HG02623 (cell line): ENCODE measurements at regions not wholly inside any gene's neighbourhood (a gene's known extent, or its start where the extent isn't known, plus 50 kb on each side); places are given as distances from the start of the nearest gene placed in this dataset.
"Not testable (repeated sequence)": the region's sequence is repeated elsewhere in the genome, so short reads cannot be mapped to it uniquely, and the experiment has no call there.

Source experiments
- ATAC-seq: cut with Tn5 transposase; IDR thresholded peaks from one replicate; pipeline ENCODE4 v1.9.1; 2021; ENCODE audit warnings: moderate library complexity; ENCODE audit not compliant: unreplicated experiment

DNA sequence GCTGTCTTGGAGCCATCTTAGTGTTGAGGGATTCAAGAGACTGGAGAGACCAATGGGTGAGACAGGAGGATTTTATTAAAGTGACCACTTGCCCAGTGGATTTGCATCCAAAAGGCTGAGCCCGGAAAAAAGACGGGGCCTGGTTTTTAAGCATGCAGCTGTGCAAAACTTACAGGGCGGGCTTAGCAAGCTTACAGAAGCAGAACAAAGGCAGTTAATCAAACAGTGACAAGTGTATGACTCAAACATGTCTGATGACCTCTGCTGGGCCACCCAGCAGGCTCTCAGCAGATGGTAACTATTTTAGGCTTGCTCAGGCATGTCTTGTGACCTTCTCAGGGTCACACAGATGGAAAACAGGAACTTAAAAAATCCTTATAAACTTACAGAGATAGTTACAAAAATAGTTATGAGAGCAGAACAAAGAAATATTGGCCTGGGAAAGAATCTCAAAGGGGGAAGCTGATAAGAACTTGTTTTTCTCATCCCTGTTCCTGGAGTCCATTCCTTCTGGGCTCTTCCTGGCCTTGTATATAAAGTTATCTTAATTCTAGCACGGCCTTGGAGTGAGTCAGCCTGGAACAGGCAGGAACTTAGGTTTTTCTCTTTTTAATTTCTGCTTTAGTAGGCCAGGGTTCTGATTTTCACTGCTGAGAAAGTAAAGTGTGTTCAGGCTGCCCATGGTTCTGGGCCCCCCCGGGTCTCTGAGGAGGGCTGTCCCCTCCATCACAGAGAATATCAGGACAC is 141.3 kb downstream of the CCDC74A start:
- ATAC-seq = not testable (repeated sequence)

DNA sequence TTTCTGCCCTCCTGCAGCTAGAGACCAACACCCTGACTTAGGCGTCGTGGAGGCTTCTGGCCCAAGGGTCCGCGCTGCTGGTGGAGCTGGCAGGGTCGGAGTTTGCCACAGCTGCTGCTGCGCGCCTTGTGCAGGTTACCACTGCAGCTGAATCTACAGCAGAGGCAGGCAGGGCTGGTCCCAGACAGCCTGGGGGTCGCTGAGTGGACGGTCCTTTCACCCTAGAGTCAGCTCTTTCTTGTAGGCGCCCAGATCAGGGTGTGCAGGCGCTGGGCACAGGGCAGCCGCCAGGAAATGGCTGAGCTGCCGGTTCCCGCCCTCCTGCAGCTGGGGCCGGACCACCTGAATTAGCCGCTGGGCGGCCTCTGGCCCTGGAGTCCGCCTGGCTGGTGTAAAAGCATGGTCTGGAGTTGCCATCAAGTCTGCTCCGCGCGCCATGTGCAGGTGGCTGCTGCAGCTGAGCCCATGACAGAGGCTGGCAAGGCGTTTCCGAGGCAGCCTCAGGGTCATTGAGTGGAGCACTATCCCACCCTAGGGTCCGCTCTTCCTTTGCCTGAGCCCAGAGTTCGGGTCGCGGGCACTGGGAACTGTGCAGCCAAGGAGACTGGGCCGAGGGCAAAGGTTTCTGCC is 144.3 kb downstream of the CCDC74A start:
- ATAC-seq = not testable (repeated sequence)

DNA sequence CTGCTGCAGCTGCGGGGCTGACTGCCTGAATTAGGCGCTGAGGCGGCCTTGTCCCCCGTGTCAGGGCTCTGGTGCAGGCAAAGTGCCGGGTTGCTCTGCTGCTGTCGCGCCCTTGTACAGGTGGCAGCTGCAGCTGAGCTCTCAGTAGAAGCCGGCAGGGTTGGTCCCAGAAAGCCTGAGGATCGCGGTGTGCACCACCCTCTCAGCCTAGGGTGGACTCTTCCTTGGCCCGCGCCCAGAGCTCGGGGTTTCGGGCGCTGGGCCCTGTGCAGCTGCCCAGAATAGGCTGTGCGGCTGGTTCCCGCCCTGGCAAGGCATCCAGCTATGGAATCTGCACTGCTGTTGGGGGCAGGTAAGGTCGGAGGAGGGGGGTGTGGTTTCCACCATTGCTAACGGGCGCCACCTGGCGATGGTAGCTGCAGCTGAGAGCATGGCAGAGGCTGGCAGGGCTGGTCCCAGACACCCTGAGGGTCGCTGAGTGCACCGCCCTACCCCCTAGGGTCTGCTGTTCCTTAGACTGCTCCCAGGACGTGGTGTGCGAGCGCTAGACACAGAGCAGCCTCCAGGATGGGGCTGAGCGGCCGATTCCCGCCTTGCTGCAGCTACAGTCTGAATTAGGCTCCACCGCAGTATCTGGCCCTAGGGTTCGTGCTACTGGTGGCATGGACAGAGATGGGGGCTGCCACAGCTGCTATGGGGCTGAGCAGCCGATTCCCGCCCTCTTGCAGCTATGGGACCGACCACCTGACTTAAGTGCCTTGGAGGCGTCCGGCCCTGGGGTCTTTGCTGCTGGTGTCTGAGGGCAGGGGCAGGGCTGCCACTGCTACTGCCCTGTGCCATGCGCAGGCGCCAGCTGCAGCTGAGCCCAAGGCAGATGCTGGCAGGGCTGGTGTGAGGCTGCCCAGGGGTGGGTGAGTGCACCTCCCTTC is 145.0 kb downstream of the CCDC74A start:
- ATAC-seq = peak; percentile 81

DNA sequence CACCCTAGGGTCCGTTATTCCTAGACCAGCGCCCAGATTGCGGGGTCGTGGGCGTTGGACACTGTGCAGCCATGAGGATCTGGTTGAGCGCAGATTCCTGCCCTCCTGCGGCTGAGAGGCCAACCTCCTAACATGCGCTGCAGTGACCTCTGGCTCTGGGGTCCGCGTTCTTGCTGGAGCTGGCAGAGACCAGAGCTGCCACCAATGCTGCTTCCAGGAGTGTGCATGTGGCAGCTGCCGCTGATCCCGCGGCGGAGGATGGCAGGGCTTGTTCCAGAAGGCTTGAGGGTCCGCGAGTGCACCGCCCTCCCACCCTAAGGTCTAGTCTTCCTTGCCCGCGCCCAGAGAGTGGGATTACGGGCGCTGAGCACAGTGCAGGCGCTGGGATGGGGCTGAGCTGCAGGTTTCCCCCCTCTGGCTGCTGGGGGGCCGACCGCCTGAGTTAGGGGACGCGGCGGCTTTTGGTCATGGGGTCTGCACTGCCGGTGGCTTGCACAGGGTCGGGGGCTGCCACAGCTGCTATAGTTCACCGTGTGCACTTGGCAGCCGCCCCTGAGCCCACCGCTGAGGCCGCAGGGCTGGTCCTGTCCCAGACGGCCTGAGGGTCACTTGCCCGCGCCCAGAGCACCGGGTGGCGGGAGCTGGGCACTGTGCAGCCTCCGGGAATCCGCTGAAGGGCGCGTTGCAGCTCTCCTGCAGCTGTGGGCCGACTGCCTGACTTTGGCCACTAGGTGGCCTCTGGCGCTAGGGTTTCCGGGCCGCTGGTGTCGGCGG is 145.9 kb downstream of the CCDC74A start:
- ATAC-seq = peak; percentile 86

DNA sequence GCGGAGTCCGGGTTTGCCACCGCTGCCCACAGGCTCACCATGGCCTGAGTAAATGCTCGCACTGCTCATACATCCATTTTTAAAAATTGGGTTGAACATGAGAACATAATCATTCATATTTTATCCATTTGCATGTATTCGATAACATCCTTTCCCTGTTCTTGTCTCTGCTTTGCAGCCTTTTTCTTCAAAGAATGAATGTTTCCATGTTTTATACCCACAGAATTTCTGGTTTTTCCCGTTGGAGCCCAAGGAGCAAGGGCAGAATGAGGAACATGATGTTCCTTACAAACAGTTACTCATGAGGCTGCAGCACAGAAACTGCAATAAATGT is 146.5 kb downstream of the CCDC74A start:
- ATAC-seq = no peak

DNA sequence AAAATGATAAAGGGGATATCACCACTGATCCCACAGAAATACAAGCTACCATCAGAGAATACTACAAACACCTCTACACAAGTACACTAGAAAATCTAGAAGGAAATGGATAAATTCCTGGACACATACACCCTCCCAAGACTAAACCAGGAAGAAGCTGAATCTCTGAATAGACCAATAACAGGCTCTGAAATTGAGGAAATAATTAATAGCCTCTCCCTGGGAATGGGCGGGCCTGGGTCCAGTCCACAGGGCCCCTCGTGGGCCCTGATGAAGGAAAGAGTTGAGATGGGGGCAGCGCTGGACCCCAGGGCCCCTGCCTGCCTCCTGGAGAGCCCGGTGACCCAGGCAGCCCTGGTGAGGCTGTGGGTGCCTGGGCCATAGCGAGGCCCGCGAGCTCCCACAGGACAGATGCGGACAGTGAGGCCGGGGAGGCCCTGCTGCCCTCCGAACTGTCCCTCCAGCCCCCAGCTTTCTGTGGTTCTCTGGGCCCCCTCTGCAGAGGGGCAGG is 154.0 kb downstream of the CCDC74A start:
- peak; percentile 2 for ATAC-seq

DNA sequence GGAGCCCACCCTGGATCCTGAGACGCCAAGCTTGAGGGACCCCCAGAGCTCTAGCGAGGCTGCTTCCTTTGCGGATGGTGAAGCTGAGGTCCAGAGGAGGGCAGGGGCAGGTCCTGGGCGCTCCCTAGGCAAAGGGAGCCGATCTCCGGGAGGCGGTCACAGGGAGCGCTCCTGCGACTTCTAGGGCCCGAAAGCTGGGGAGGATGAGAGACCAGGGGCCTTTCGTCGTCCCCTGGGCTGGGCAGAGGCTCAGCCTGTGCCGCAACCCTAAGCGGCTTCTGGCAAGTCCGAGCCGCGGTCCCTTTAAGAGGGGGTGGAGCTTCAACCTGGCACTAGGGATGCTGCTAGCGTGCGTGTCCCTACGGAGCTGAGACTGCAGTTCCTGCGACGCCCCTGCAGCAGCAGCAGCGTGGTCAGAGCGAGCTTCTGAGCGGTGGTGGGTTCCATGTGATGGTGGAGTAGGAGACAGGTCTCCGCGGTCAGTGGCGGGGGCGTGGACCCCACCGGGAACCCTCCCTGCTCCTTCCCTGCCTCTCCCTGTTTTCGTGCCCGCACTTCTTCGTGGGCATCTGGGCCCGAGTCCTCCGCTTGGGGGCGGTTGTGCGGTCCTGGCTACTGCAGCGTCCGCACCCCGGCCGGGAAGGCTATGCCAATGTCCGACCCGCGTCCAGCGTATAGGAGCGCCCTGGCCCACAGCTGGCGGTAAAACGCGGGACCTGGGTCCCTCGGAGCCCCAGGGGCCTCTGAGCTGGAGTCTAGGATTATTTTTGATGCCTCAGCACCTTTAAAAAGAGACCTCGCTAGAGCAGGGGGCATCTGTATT is 154.6 kb downstream of the CCDC74A start:
- peak; percentile 99 for ATAC-seq

DNA sequence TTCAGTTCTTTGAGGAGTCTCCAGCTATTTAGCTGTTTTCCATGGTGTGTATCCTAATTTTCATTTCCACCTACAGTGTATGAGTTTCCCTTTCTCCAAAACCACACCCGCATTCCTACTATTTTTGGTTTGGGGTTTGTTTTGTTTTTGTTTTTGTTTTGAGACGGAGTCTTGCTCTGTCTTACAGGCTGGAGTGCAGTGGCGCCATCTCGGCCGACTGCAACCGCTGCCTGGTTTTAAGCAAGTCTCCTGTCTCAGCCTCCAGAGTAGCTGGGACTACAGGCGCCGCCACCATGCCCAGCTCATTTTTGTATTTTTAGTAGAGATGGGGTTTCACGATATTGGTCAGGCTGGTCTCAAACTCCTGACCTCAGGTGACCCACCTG is 155.2 kb downstream of the CCDC74A start:
- peak; percentile 29 for ATAC-seq

DNA sequence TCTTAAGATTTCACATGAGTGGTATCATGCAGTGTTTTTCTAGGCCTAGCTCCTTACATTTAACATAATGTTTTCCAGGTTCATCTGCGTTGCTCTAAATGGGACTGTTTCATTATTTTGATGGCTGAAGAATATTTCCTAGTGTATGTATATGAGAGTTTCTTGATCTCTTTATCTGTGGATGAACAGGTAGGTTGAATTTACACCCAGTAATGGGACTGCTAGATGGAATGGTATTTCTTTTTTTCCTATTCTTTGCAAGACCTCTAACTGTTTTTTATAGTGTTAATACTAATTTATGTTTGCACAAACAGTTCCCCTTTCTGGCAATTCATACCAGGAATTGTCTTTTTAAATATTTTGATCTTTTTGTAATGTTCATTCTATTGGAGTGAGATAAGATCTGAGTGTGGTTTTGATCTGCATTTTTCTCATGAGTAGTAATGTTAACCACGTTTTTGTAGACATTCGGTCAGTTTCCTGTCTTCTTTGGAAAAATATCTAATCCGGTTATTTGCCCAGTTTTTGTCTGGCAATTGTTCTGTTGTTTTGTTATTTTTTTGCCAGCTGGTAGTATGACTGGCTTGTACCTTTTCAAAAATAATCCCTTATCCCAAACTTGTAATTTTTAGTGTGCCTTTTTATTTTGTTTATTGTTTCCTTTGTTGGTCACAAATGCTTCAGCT is 157.1 kb downstream of the CCDC74A start:
- not testable (repeated sequence) for ATAC-seq

DNA sequence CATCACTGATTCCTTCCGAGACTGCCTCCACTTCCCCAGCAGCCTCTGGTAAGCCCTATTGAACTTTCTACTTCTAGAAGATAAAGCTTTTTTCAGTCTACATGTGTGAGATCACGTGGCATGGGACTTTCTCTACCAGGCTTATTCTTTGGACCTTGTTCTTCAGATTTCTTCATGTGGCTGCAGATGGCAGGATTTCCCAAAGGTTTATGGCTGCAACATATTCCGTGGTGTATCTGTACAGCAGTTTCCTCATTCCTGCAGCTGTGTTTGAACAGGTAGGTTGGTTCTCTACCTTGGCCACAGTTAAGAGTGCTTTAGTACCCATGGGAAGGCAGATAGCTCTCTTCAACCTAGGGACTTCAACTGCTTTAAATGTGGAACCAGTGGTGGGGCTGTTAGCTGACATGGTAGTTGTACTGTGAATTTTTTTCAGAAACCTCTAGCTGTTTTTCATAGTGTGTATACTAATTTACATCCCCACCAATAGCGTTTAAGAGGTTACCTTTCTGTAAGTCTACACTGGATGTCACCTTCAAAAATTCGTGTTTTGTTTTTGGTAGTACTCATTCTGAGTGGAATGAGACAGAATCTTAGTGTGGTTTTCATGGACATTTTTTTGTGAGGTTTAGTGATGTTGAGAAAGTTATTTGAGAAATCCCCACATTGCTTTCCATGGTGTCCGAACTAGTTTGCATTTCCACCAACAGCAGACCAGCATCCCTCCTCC is 158.6 kb downstream of the CCDC74A start:
- not testable (repeated sequence) for ATAC-seq

DNA sequence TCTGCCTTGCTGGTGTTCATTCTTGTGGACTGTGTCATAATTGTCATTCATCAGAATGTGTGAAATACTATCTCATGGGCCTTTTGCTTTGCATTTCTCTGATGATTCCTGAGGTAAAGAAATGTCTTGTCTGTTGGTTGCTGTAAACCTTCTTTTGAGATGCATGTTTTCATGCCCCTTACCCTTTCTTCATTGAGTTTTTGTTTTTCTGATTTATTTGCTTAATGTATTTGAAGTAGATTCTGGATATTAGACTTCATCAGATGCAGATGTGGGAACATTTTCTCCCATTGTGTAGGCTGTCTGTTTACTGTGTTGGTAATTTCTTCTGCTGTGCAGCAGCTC is 159.2 kb downstream of the CCDC74A start:
- ATAC-seq = not testable (repeated sequence)

DNA sequence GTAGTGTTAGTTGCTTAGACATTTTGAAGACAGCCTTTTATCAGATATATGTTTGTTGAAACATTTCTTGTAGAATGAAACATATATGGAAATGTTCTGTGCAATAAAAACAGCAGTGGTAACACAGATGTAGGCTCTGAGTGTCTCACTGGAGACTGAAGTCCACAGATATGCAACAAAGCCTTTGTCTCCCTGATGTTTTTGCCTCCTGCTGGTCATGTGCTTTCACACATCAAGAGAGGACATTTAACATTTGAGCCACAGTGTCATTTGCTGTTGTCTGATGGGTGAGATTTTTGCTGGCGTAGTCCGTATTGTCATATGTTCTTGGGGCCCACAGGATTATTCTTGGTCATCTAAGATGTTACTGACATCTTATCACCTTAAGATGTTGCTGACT is 161.4 kb downstream of the CCDC74A start:
- not testable (repeated sequence) for ATAC-seq

DNA sequence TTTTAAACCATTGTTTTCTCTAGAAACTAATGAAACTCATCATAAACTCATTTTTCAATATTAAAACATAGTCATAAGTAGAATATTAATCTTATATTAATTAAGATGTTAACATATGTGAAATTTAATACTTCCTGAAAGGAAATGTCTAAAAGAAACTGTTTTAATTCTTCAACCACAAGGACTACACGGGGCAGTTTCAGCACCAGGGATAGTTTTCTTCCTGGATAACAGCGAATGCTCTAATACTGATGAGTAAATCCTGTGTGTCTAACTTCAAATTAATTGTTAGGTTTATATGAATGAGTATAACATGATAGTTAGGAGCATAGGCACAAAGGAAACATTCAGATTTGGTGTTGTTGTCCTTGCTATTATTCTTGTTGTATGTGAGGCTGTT is 183.6 kb downstream of the CCDC74A start:
- ATAC-seq = not testable (repeated sequence)

DNA sequence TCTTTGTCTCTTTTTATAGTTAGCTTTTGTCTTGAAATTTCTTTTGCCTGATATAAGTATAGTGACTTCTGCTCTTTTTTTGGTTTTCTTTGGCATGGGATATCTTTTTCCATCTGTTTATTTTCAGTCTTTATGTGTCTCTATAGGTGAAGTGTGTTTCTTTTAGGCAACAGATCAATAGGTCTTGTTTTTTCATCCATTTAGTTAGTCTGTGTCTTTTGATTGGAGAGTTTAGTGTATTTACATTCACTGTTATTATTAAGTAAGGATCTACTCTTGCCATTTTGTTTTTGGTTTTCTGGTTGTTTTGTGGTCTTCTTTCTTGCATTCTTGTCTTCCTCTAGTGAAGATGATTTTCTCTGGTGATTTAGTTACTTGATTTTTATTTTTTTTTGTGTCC is 190.2 kb downstream of the CCDC74A start:
- not testable (repeated sequence) for ATAC-seq

DNA sequence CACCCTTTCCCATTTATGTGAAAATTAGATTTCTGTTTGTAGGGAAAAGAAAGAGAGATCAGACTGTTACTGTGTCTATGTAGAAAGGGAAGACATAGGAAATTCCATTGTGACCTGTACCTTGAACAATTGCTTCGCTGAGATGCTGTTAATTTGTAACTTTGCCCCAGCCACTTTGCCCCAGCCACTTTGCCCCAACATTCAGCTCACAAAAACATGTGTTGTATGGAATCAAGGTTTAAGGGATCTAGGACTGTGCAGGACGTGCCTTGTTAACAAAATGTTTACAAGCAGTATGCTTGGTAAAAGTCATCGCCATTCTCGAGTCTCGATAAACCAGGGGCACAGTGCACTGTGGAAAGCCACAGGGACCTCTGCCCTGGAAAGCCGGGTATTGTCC is 193.5 kb downstream of the CCDC74A start:
- not testable (repeated sequence) for ATAC-seq

DNA sequence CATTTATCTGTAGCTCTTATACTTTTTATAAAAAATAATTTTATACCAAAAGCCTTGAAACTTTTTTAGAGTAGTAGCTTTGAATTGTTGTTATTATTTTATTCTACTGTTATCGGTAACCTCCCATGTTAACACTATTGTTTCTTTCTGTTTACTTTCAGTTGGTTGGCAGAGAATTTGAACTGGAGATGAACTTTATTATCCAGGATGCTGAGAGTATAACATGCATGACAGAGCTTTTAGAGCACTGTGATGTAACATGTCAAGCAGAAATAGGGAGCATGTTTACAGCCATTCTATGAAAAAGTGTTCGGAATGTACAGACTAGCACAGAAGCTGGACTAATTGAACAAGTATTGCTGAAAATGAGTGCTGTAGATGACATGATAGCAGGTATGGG is 194.6 kb downstream of the CCDC74A start:
- ATAC-seq = not testable (repeated sequence)

DNA sequence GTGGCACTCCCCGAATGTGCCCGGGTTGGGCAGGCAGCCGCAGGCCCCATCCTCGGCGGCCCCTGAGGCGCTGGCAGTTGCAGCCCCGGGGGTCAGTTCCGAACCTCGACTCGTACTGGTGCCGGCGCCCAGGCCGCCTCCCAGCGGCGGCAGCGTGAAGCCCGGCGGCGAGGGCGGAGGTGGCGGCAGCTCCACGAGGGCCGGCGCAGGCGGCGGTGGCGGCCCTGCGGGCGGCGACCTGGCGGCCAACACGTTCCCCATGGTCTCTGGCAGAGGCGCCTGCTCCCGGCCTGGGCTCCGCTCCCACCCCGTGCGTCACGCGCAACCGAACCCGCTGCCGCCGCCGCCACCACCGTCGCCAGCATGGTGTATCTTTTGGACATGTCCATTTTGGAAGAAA is 196.3 kb downstream of the CCDC74A start:
- ATAC-seq = no peak

DNA sequence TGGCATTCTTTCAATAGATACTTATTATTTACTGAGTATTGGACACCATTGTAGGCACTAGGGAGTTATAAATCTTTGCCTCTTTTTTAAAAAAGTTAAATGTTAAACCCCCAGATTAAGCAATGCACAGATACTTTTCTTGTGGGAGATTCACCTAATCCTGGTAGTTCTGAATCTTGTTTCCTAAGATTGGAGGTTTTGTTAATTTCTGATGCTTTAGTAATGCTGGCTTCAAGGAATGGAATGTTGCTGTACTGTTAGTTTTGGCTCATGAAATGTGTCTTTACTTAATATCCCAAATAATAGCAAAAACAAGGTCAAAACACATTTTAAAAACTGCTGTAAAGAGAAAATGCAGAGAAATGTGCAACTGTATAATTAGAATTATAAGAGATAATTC is 200.8 kb downstream of the CCDC74A start:
- not testable (repeated sequence) for ATAC-seq

DNA sequence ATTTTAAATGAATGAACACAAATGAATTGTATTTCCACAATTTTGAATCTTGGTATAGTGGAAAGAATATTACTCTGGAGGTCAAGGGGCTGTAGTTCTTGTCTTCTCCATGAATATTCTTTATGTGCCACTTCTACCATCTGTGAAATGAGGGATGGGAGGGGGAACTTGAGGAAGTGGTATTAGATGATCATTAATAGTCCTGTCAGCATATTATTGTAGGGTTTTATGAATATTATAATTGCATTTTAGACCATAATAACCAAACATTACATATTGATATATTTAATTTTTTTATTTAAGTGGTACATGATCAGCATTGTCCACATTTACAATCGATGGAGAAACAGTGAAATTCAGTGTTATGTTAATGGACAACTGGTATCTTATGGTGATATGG is 205.8 kb downstream of the CCDC74A start:
- not testable (repeated sequence) for ATAC-seq
